ENCODE measurements at regions not wholly inside any gene's neighbourhood (a gene's known extent, or its start where the extent isn't known, plus 50 kb on each side); places are given as distances from the start of the nearest gene placed in this dataset.

- TF ChIP-seq CTCF (IDR thresholded peaks at IDR 0.05; ENCODE audit: low read depth, low read length), result no peak
- TF ChIP-seq EZH2phosphoT487 (IDR thresholded peaks at IDR 0.05; ENCODE audit: low read depth), result no peak
Observed at GRCh38 chr7:24135003-24135817, 148.8 kb upstream of the NPY start.
